GM20431 (cell line): ENCODE measurements at regions not wholly inside any gene's neighbourhood (a gene's known extent, or its start where the extent isn't known, plus 50 kb on each side); places are given as distances from the start of the nearest gene placed in this dataset.

Experiments
- in situ Hi-C: fragments of 300-500 bp; cut with MseI, MboI; formaldehyde crosslinking; loops from one replicate; pipeline ENCODE4 v1.15.0; 2020; ENCODE audit warnings: low sequenced_read_pairs; ENCODE audit not compliant: unreplicated experiment

GRCh38 chr7:145031162-145031561, 195.3 kb upstream of the TPK1 start:
- in situ Hi-C loops: loop anchor here (25.0 kb wide), 1 partner anchor 1056 kb away; no protein-coding TSS in a partner anchor

- in situ Hi-C loops: loop anchor here (25.0 kb wide), 1 partner anchor 1057 kb away; no protein-coding TSS in a partner anchor
Observed at GRCh38 chr7:145030754-145031153, 194.9 kb upstream of the TPK1 start.

- in situ Hi-C loops: no loop called here
Observed at GRCh38 chr7:145020454-145020853, 184.6 kb upstream of the TPK1 start.

GRCh38 chr7:145016068-145016467, 180.2 kb upstream of the TPK1 start:
- in situ Hi-C loops: no loop called here

GRCh38 chr7:145009876-145010275, 174.0 kb upstream of the TPK1 start:
- in situ Hi-C loops: no loop called here

- in situ Hi-C loops: no loop called here
Observed at GRCh38 chr7:145005601-145006000, 169.7 kb upstream of the TPK1 start.

GRCh38 chr7:144997512-144997911, 161.7 kb upstream of the TPK1 start:
- in situ Hi-C loops: no loop called here

- in situ Hi-C loops: no loop called here
Observed at GRCh38 chr7:144995495-144995894, 159.6 kb upstream of the TPK1 start.

GRCh38 chr7:144991041-144991440, 155.2 kb upstream of the TPK1 start:
- in situ Hi-C loops: no loop called here

GRCh38 chr7:144987686-144988085, 151.8 kb upstream of the TPK1 start:
- in situ Hi-C loops: no loop called here

GRCh38 chr7:144982133-144982532, 146.3 kb upstream of the TPK1 start:
- in situ Hi-C loops: no loop called here

- in situ Hi-C loops: no loop called here
Observed at GRCh38 chr7:144975882-144976281, 140.0 kb upstream of the TPK1 start.

GRCh38 chr7:144969787-144970186, 133.9 kb upstream of the TPK1 start:
- in situ Hi-C loops: no loop called here

GRCh38 chr7:144960763-144961162, 124.9 kb upstream of the TPK1 start:
- in situ Hi-C loops: no loop called here

GRCh38 chr7:144957998-144958397, 122.1 kb upstream of the TPK1 start:
- in situ Hi-C loops: no loop called here

GRCh38 chr7:144955422-144955821, 119.6 kb upstream of the TPK1 start:
- in situ Hi-C loops: no loop called here

- in situ Hi-C loops: no loop called here
Observed at GRCh38 chr7:144941127-144941526, 105.3 kb upstream of the TPK1 start.

GRCh38 chr7:144937199-144937598, 101.3 kb upstream of the TPK1 start:
- in situ Hi-C loops: no loop called here

GRCh38 chr7:144936314-144936713, 100.5 kb upstream of the TPK1 start:
- in situ Hi-C loops: no loop called here

GRCh38 chr7:144910411-144910810, 74.6 kb upstream of the TPK1 start:
- in situ Hi-C loops: no loop called here

GRCh38 chr7:144908943-144909556, 73.2 kb upstream of the TPK1 start:
- in situ Hi-C loops: no loop called here

- in situ Hi-C loops: no loop called here
Observed at GRCh38 chr7:144908324-144908723, 72.5 kb upstream of the TPK1 start.
